ENCODE measurements at regions not wholly inside any gene's neighbourhood (a gene's known extent, or its start where the extent isn't known, plus 50 kb on each side); places are given as distances from the start of the nearest gene placed in this dataset.
"Not testable (repeated sequence)": the region's sequence is repeated elsewhere in the genome, so short reads cannot be mapped to it uniquely, and the experiment has no call there.

DNA sequence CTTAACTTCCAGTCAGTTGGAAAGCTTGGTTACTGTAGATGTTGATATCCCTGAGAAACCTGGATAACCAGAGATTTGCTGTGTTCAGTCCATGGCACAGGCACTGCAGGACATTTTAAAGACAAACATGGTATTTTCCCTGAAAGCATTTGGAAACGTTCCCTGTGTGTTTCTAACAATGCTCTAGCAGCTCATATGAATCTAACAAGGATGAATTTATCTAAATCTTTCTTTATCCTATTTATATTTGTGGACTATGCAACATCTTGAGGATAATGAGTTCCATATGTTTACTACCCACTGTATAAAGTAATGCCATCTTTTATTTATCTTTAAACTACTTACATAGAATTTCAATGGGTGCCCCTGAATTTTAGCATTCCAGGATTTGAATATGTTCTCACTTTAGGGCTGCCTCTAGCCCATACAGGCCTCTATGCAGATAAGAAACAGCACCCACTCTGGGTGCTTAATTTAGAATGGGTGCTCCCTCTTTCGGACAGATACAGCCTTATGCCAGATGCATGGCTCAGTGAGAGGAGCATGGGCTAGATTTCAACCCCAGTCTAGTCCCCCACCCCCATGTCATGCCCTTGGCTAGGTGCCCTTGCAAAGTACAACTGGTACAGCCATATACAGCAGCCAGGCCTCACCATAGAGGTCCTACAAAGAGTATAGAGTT is 50.6 kb upstream of the NEMP2 start:
- Histone ChIP-seq H3K4me1 (peaks cover 10% of the 10 kb centered on the region; the same call in 1 of the 2 replicates), H4K20me1 (no peaks in the 10 kb centered on the region), H3K36me3 (no peaks in the 10 kb centered on the region), H3K27me3 (no peaks in the 10 kb centered on the region), H3K9ac (no peak overlapping the region), H3K27ac (no peak overlapping the region), H3K4me2 (no peak overlapping the region), H3K9me3 (no peaks in the 10 kb centered on the region), H3K4me3 (no peak overlapping the region)
- TF ChIP-seq Cebpa-rat (IDR thresholded peaks at IDR 0.05): no peak

DNA sequence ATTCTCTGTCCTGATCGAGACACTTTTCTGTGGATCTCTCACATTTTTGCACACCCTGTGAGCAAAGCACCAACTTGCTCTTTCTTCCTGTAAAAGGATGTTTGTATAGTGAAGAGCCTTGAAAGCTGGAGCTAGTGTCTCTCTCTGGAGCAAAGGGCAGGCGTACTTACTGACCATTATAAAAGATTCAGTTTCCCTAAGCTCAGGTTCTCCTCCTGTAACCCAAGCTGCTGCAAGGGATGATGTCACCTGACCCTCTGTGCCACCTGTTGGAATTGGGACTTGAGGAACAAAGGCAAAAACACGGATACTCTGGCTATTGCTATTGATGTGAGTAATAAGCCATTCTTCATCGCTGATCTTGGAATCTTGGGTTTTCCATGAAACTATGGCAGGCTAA is 52.6 kb upstream of the NEMP2 start:
- Histone ChIP-seq H3K27me3 (no peaks in the 10 kb centered on the region), H3K4me2 (no peak overlapping the region), H3K27ac (no peak overlapping the region), H4K20me1 (no peaks in the 10 kb centered on the region), H3K9me3 (no peaks in the 10 kb centered on the region), H3K36me3 (no peaks in the 10 kb centered on the region), H3K9ac (no peak overlapping the region), H3K4me3 (no peak overlapping the region), H3K4me1 (peaks cover 10% of the 10 kb centered on the region; the same call in 1 of the 2 replicates)
- no peak for TF ChIP-seq Cebpa-rat (IDR thresholded peaks at IDR 0.05)

DNA sequence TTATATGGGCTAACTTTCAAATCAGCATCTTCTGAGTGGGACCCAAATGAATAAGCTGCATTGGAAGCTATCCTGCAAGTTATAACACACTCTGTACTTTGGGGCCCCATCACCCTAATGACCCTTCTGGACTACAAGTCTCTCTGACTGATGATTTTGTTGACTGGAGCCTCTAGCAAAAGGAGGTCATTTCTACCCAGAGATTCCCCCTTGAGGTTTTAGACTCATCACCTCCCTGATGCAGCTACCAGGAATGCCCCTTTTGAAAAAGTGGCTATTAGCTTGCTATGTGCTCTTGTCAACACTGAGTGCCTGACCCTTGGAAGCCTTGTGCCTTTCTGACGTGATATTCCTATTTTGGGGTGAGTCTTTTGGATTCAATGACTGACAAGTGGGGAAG is 54.5 kb upstream of the NEMP2 start:
- H3K4me2 ChIP-seq: no peak overlapping the region
- no peaks in the 10 kb centered on the region for H3K36me3 ChIP-seq
- H3K27ac ChIP-seq: no peak overlapping the region

DNA sequence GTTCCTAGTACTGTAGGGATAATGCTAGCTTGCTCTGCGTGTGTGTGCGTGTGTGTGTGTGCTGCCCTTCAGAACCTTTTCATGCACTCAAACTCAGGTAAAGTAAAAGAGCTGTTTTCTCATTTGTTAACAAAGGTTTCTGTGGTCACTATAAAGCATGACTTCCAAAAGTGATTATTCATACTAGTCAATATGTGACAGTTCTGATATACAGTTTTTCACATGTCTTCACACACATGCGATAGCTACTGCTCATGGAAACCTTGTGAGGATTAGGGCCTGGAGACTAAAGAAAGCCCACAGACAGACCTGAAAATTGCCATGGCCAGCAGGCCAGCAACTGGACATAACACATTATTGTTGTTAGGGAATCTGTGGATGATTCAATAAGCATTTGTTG is 56.9 kb upstream of the NEMP2 start:
- TF ChIP-seq Cebpa-rat (IDR thresholded peaks at IDR 0.05): no peak
- no peaks in the 10 kb centered on the region for H3K4me1 ChIP-seq
- H4K20me1 ChIP-seq: no peaks in the 10 kb centered on the region
- no peaks in the 10 kb centered on the region for H3K9me3 ChIP-seq
- no peak overlapping the region for H3K4me2 ChIP-seq
- H3K9ac ChIP-seq: no peak overlapping the region
- H3K36me3 ChIP-seq: no peaks in the 10 kb centered on the region
- H3K4me3 ChIP-seq: no peak overlapping the region
- H3K27ac ChIP-seq: no peak overlapping the region
- no peaks in the 10 kb centered on the region for H3K27me3 ChIP-seq

More for the DNA sequence above, 54.5 kb upstream of the NEMP2 start:
- Histone ChIP-seq H4K20me1 (no peaks in the 10 kb centered on the region), H3K9ac (no peak overlapping the region), H3K27me3 (no peaks in the 10 kb centered on the region), H3K4me3 (no peak overlapping the region), H3K4me1 (no peaks in the 10 kb centered on the region), H3K9me3 (no peaks in the 10 kb centered on the region)
- no peak for TF ChIP-seq Cebpa-rat (IDR thresholded peaks at IDR 0.05)

DNA sequence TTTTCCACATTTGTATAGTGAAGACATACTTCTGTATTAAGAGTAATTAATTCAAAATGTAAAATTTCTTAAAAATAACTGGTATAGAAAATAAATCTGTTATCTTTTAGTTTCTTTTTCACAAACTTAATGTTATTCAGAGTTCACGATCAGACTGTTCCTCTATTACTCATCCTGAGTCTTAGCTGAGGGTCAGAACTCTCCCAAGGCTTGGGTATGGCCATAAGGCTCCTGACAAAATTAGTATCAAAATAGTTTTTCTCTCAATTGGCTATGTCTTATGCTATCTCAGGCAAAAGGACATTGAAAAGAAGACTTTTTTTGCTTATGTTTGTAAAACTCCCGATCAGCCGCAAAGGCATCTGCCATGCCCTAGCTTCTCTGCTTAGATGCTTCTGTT is 56.1 kb upstream of the NAB1 start:
- peaks cover 13% of the 10 kb centered on the region for H3K4me1 ChIP-seq
- no peaks in the 10 kb centered on the region for H3K9me3 ChIP-seq
- no peaks in the 10 kb centered on the region for H4K20me1 ChIP-seq
- H3K4me3 ChIP-seq: no peak overlapping the region
- H3K27ac ChIP-seq: no peak overlapping the region
- TF ChIP-seq Cebpa-rat (IDR thresholded peaks at IDR 0.05): no peak
- H3K36me3 ChIP-seq: no peaks in the 10 kb centered on the region
- no peaks in the 10 kb centered on the region for H3K27me3 ChIP-seq
- H3K9ac ChIP-seq: no peak overlapping the region
- H3K4me2 ChIP-seq: no peak overlapping the region

DNA sequence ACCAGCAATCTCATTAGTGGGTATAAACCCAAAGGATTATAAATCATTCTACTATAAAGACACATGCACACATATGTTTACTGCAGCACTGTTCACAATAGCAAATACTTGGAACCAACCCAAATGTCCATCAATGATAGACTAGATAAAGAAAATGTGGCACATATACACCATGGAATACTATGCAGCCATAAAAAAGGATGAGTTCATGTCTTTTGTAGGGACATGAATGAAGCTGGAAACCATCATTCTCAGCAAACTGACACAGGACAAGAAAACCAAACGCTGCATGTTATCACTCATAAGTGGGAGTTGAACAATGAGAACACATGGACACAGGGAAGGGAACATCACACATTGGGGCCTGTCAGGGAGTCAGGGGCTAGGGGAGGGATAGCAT is 53.0 kb upstream of the NAB1 start:
- H3K4me1 ChIP-seq: peaks cover 34% of the 10 kb centered on the region
- not testable (repeated sequence) for H3K36me3 ChIP-seq, H3K4me3 ChIP-seq, H3K9me3 ChIP-seq, H4K20me1 ChIP-seq, H3K27ac ChIP-seq, H3K9ac ChIP-seq, H3K27me3 ChIP-seq, H3K4me2 ChIP-seq

DNA sequence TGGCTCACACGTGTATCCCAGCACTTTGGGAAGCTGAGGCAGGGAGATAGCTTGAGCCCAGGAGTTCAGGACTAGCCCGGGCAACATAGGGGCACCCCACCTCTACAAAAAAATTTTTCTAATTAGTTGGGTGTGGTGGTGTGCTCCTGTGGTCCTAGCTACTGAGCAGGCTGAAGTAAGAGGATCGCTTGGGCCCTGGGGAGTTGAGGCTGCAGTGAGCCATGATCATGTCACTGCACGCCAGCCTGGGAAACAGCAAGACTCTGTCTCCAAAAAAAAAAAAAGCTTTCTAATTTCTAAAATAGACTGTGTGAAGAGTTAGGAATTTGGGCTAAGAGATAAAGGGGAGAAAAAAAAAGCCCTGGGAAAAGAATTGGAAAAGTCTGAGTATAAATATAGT is 51.9 kb upstream of the NAB1 start:
- no peak for TF ChIP-seq Cebpa-rat (IDR thresholded peaks at IDR 0.05)
- peaks cover 34% of the 10 kb centered on the region for H3K4me1 ChIP-seq
- H3K36me3 ChIP-seq: no peaks in the 10 kb centered on the region
- no peak overlapping the region for H3K9ac ChIP-seq
- H3K27me3 ChIP-seq: no peaks in the 10 kb centered on the region
- no peak overlapping the region for H3K4me3 ChIP-seq
- no peaks in the 10 kb centered on the region for H3K9me3 ChIP-seq
- H3K27ac ChIP-seq: no peak overlapping the region
- no peaks in the 10 kb centered on the region for H4K20me1 ChIP-seq
- peak overlapping the region; percentile 38 for H3K4me2 ChIP-seq

DNA sequence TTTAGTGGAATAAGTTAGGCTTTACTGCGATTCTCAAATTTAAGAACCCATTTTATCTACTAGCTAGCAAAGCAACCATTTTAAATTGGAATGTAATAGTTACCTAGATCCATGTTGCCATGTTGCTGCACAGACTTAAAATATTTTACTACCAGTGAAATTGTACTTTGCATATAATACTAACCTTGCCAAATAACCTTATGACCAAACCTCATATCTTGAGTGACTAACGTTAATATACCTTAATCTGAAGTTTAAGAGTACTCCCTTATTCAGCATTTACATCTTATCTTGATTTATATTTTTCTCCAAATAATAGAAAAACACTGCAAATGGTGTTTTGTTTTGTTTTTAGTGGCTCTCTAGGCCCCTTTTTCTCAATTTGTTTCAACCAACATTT is 50.3 kb upstream of the NAB1 start:
- Histone ChIP-seq H3K27me3 (no peaks in the 10 kb centered on the region), H3K4me2 (peak overlapping the region; percentile 50), H3K9me3 (no peaks in the 10 kb centered on the region), H3K27ac (0 out of 2 replicates have a peak overlapping the region, but pooled peaks have one; percentile 38), H4K20me1 (no peaks in the 10 kb centered on the region), H3K4me1 (peaks cover 34% of the 10 kb centered on the region), H3K4me3 (no peak overlapping the region), H3K9ac (0 out of 2 replicates have a peak overlapping the region, but pooled peaks have one; percentile 19), H3K36me3 (no peaks in the 10 kb centered on the region)
- no peak for TF ChIP-seq Cebpa-rat (IDR thresholded peaks at IDR 0.05)

DNA sequence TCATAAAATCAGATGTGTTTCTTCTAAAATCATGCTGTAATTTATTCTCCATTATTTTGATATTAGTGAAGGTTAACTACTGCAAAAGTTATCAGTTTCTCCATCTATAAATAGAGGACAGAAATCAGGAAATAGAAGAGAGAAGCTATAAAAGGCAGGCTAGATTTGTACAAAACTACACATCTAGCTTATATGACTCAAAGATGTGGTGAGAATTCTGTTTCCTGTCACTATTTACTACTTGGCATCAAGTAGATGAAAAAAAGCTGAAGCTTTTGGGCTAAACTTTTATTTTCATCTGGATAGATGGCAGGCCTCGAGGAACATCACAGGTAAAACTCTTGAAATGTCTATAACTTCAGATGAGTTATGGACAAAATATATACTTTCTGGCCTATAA is 49.8 kb upstream of the NAB1 start:
- TF ChIP-seq Cebpa-rat (IDR thresholded peaks at IDR 0.05): no peak
- Histone ChIP-seq H3K36me3 (no peaks in the 10 kb centered on the region), H3K27me3 (no peaks in the 10 kb centered on the region), H3K9ac (0 out of 2 replicates have a peak overlapping the region, but pooled peaks have one; percentile 19), H3K9me3 (no peaks in the 10 kb centered on the region), H3K27ac (0 out of 2 replicates have a peak overlapping the region, but pooled peaks have one; percentile 38), H3K4me1 (peaks cover 34% of the 10 kb centered on the region), H3K4me2 (peak overlapping the region; percentile 50), H4K20me1 (no peaks in the 10 kb centered on the region), H3K4me3 (no peak overlapping the region)
